Activated T-helper 2 cell treated with anti-CD3 and anti-CD28 coated beads, Interferon-gamma antibody, Interleukin-2, Interleukin-4, amounts not matched to agents 10 μg/mL and 5 μg/mL and 100 μg/mL, durations not matched to agents 14 hours and 24 hours and 36 hours (primary cell): ENCODE measurements at regions not wholly inside any gene's neighbourhood (a gene's known extent, or its start where the extent isn't known, plus 50 kb on each side); places are given as distances from the start of the nearest gene placed in this dataset.
"Not testable (repeated sequence)": the region's sequence is repeated elsewhere in the genome, so short reads cannot be mapped to it uniquely, and the experiment has no call there.

Experiments used
- DNase-seq: peaks from one replicate; pipeline ENCODE4 v3.0.0; 2021; ENCODE audit warnings: low spot score
- H3K27ac Mint-ChIP-seq: one replicate; pipeline ENCODE4 v1.8.0; 2021; ENCODE audit warnings: mixed read lengths
- H3K27me3 Mint-ChIP-seq: one replicate; pipeline ENCODE4 v1.8.0; 2021; ENCODE audit warnings: low read depth, mixed read lengths
- H3K36me3 Mint-ChIP-seq: one replicate; pipeline ENCODE4 v1.8.0; 2021; ENCODE audit warnings: low read depth, mixed read lengths
- H3K4me1 Mint-ChIP-seq: one replicate; pipeline ENCODE4 v1.8.0; 2021; ENCODE audit warnings: low read depth, mixed read lengths
- H3K4me3 Mint-ChIP-seq: one replicate; pipeline ENCODE4 v1.8.0; 2021; ENCODE audit warnings: low read depth, mild to moderate bottlenecking, moderate library complexity, mixed read lengths
- H3K9me3 Mint-ChIP-seq: one replicate; pipeline ENCODE4 v1.8.0; 2021; ENCODE audit warnings: mixed read lengths
- intact Hi-C: fragments of 100-400 bp; cut with micrococcal nuclease; formaldehyde crosslinking; loops from one replicate; pipeline ENCODE4 v1.15.1; 2023

GRCh38 chr5:109570362-109570874, 119.3 kb upstream of the MAN2A1 start:
- Mint-ChIP-seq H3K4me3 (no peak overlapping the region), H3K27me3 (no peaks in the 10 kb centered on the region), H3K4me1 (no peaks in the 10 kb centered on the region), H3K27ac (no peak overlapping the region), H3K36me3 (no peaks in the 10 kb centered on the region), H3K9me3 (no peaks in the 10 kb centered on the region)
- intact Hi-C loops = no loop called here
- DNase-seq = no peak

- Mint-ChIP-seq H3K9me3 (no peaks in the 10 kb centered on the region), H3K36me3 (no peaks in the 10 kb centered on the region), H3K27me3 (no peaks in the 10 kb centered on the region), H3K4me3 (no peak overlapping the region), H3K27ac (no peak overlapping the region), H3K4me1 (no peaks in the 10 kb centered on the region)
- intact Hi-C loops = no loop called here
- DNase-seq = no peak
Observed at GRCh38 chr5:109567374-109568044, 122.2 kb upstream of the MAN2A1 start.

DNA sequence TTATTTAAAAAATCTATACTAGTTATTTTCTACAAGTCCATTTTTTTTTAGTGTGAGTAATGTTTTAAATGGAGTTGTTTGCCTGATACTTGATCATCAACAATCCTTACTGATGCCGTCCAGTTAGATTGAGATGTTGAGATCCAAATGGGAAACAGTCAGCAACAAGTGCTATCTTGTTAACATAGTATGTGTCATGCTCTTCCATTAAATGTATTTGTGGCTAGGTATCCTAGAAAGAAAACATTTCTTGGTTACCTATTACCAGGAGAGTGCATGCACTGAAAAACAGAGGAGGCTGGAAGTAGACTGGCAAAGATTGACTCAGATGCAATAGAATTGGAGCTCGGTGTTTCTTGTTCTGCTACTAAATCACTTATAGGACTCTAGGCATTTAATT, 123.4 kb upstream of the MAN2A1 start:
- Mint-ChIP-seq H3K9me3 (no peaks in the 10 kb centered on the region), H3K27me3 (no peaks in the 10 kb centered on the region), H3K36me3 (no peaks in the 10 kb centered on the region), H3K4me3 (no peak overlapping the region), H3K27ac (no peak overlapping the region), H3K4me1 (no peaks in the 10 kb centered on the region)
- DNase-seq = no peak
- intact Hi-C loops = no loop called here

DNA sequence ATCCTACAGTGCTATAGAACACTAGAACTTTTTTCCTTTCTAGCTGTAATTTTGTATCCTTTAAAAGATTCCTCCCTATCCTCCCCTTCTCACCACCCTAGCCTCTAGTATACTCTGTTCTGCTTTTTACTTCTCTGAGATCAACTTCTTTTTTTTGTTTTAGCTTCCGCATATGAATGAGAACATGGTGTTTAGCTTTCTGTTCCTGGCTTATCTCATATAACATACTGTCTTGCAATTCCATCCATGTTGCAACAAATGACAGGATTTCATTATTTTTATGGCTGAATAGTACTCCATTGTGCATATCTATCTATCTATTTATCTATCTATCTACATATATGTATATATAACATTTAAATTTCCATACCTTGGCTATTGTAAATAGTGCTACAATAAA, 126.0 kb upstream of the MAN2A1 start:
- no peaks in the 10 kb centered on the region for H3K36me3 Mint-ChIP-seq
- peaks cover 2% of the 10 kb centered on the region for H3K4me1 Mint-ChIP-seq
- H3K9me3 Mint-ChIP-seq = no peaks in the 10 kb centered on the region
- H3K27me3 Mint-ChIP-seq = no peaks in the 10 kb centered on the region
- intact Hi-C loops = no loop called here
- no peak for DNase-seq
- H3K4me3 Mint-ChIP-seq = no peak overlapping the region
- no peak overlapping the region for H3K27ac Mint-ChIP-seq

DNA sequence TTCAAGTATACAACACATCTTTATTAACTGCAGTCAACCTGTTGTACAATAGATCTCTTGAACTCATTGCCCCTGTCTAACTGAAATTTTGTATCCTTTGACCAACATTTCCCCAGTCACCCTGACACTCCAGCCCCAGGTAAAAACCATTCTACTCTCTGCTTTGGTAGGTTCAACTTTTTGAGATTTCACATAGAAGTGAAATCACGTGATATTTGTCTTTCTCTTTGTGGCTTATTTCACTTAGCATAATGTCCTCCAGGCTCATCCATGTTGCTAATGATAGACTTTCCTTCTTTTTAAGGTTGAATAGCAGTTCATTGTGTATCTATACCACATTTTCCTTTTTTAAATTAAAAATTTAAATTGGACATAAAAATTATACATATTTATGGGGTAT, 126.5 kb upstream of the MAN2A1 start:
- intact Hi-C loops = no loop called here
- no peaks in the 10 kb centered on the region for H3K9me3 Mint-ChIP-seq
- no peak overlapping the region for H3K4me3 Mint-ChIP-seq
- H3K27ac Mint-ChIP-seq = no peak overlapping the region
- DNase-seq = no peak
- H3K36me3 Mint-ChIP-seq = no peaks in the 10 kb centered on the region
- H3K4me1 Mint-ChIP-seq = peaks cover 6% of the 10 kb centered on the region
- H3K27me3 Mint-ChIP-seq = no peaks in the 10 kb centered on the region

DNA sequence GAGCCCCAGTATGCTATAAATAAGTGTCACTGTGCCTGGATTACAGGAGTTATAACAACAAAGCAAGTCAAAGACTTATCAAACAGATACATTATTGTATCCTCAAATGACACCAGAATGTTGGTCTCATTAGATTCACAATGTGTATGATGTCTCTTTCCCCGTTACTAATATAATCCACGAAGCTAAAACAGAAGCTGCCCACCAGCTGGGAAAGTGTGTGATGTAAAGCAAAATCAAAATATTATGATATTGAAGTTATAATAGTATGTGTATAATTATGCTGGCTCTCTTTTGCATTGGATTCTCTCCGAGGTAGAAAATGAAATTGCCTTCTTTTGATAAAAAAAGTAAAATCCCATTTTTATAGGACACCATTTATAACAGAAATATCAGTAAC, 127.3 kb upstream of the MAN2A1 start:
- Mint-ChIP-seq H3K36me3 (no peaks in the 10 kb centered on the region), H3K4me3 (no peak overlapping the region), H3K4me1 (peaks cover 6% of the 10 kb centered on the region), H3K27me3 (no peaks in the 10 kb centered on the region), H3K27ac (no peak overlapping the region), H3K9me3 (no peaks in the 10 kb centered on the region)
- no peak for DNase-seq
- intact Hi-C loops = no loop called here

DNA sequence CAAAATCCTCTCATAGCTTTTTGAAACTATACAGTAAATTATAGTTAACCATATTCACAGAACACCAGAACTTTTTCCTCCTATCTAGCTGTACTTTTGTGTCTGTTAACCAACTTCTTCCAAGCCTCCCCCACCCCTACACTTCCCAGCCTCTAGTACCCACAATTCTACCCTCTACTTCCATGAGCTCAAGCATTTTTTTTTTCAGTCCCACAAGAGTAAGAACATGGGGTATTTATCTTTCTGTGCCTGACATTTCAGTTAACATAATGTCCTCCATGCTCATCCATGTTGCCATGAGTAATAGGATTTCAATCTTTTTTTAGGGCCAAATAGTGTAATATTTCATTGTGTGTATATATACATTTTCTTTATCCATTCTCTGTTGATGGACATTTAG, 128.3 kb upstream of the MAN2A1 start:
- Mint-ChIP-seq H3K4me3 (no peak overlapping the region), H3K4me1 (peaks cover 6% of the 10 kb centered on the region)
- intact Hi-C loops = no loop called here

DNA sequence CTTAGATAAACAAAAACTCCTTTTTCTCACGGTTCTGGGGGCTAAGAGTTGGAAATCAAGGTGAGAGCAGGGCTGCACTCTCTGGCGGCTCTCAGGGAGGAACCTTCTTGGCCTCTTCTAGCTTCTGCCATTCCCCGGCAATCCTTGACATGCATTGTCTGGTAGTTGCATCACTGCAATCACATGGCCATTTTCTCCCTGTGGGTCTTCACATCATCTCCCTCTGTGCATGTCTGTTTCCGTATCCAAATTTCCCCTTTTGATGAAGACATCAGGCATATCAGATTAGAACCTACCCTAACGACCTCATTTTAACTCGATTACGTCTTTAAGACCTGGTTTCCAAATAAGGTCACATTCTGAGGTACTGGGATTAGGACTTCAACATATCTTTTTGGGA, 129.2 kb upstream of the MAN2A1 start:
- Mint-ChIP-seq H3K4me3 (no peak overlapping the region), H3K36me3 (no peaks in the 10 kb centered on the region), H3K9me3 (no peaks in the 10 kb centered on the region), H3K27ac (no peak overlapping the region), H3K4me1 (peaks cover 6% of the 10 kb centered on the region), H3K27me3 (no peaks in the 10 kb centered on the region)
- DNase-seq = no peak
- intact Hi-C loops = no loop called here

More for the DNA sequence above, 128.3 kb upstream of the MAN2A1 start:
- Mint-ChIP-seq H3K36me3 (no peaks in the 10 kb centered on the region), H3K9me3 (no peaks in the 10 kb centered on the region), H3K27me3 (no peaks in the 10 kb centered on the region), H3K27ac (no peak overlapping the region)
- no peak for DNase-seq

GRCh38 chr5:109558952-109559351, 130.8 kb upstream of the MAN2A1 start:
- no peak for DNase-seq
- Mint-ChIP-seq H3K36me3 (no peaks in the 10 kb centered on the region), H3K9me3 (no peaks in the 10 kb centered on the region), H3K4me3 (no peak overlapping the region), H3K27me3 (no peaks in the 10 kb centered on the region), H3K4me1 (peaks cover 6% of the 10 kb centered on the region), H3K27ac (no peak overlapping the region)
- intact Hi-C loops = no loop called here

- no peak overlapping the region for H3K27ac Mint-ChIP-seq
- H3K36me3 Mint-ChIP-seq = no peaks in the 10 kb centered on the region
- no peak for DNase-seq
- no peaks in the 10 kb centered on the region for H3K27me3 Mint-ChIP-seq
- intact Hi-C loops = no loop called here
- H3K4me3 Mint-ChIP-seq = no peak overlapping the region
- no peaks in the 10 kb centered on the region for H3K9me3 Mint-ChIP-seq
- H3K4me1 Mint-ChIP-seq = peaks cover 6% of the 10 kb centered on the region
Observed at GRCh38 chr5:109558364-109558763, 131.4 kb upstream of the MAN2A1 start.

- H3K9me3 Mint-ChIP-seq = peaks cover 6% of the 10 kb centered on the region
- no peak for DNase-seq
Observed at GRCh38 chr5:109553846-109554245, 135.9 kb upstream of the MAN2A1 start.

DNA sequence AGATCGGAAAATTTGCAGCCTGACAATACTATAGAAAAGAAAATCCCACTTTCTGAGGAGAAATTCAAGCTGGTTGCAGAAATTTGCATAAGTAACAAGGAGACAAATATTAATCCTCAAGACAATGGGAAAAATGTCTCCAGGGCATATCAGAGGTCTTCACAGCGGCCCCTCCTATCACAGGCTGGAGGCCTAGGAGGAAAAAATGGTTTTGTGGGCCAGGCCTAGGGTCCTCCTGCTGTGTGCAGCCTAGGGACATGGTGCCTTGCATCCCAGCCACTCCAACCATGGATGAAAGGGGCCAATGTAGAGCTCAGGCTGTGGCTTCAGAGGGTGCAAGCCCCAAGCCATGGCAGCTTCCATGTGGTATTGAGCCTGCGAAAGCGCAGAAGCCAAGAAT, 138.5 kb upstream of the MAN2A1 start:
- H3K27me3 Mint-ChIP-seq, intact Hi-C loops, H3K4me1 Mint-ChIP-seq, H3K9me3 Mint-ChIP-seq, H3K4me3 Mint-ChIP-seq, DNase-seq, H3K36me3 Mint-ChIP-seq, H3K27ac Mint-ChIP-seq: not testable (repeated sequence)

More at GRCh38 chr5:109553846-109554245, 135.9 kb upstream of the MAN2A1 start:
- no peak overlapping the region for H3K27ac Mint-ChIP-seq
- intact Hi-C loops = no loop called here
- no peak overlapping the region for H3K4me3 Mint-ChIP-seq
- peaks cover 4% of the 10 kb centered on the region for H3K4me1 Mint-ChIP-seq
- H3K27me3 Mint-ChIP-seq = no peaks in the 10 kb centered on the region
- no peaks in the 10 kb centered on the region for H3K36me3 Mint-ChIP-seq

GRCh38 chr5:109550077-109550476, 139.7 kb upstream of the MAN2A1 start:
- Mint-ChIP-seq H3K4me1 (no peaks in the 10 kb centered on the region), H3K27me3 (no peaks in the 10 kb centered on the region), H3K9me3 (peaks cover 6% of the 10 kb centered on the region), H3K4me3 (no peak overlapping the region), H3K36me3 (no peaks in the 10 kb centered on the region), H3K27ac (no peak overlapping the region)
- DNase-seq = no peak
- intact Hi-C loops = no loop called here

DNA sequence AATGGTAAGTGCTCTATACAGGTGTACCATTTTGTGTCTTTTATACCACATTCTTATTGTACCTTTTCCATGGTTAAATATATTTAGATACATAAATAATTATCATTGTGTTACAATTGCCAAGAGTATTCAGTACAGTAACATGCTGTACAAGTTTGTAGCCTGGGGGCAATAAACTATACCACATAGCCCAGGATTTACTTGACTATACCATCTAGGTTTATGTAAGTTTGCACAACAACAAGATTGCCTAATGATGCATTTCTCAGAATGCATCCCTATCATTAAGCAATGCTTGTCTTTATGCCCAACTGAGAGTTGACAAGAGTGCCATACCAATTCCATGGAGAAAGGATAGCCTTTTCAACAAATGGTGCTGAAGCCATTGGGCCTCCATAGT, 136.7 kb upstream of the PJA2 start:
- no peak for DNase-seq
- intact Hi-C loops = no loop called here
- H3K27ac Mint-ChIP-seq = no peak overlapping the region
- no peak overlapping the region for H3K4me3 Mint-ChIP-seq
- no peaks in the 10 kb centered on the region for H3K4me1 Mint-ChIP-seq
- H3K36me3 Mint-ChIP-seq = no peaks in the 10 kb centered on the region
- peaks cover 6% of the 10 kb centered on the region for H3K9me3 Mint-ChIP-seq
- H3K27me3 Mint-ChIP-seq = no peaks in the 10 kb centered on the region
